K562 (cell line): ENCODE measurements at regions not wholly inside any gene's neighbourhood (a gene's known extent, or its start where the extent isn't known, plus 50 kb on each side); places are given as distances from the start of the nearest gene placed in this dataset.

Source experiments
- ZBTB40 ChIP-seq, 2 experiments: fragments of 450-650 bp in 1 of 2; sonication (generic) in 1 of 2; formaldehyde crosslinking in 1 of 2; IDR thresholded peaks; 2 replicates each; pipeline versions ENCODE4 v1.7.1 to v1.9.0; 2016 to 2022; ENCODE audit warnings: inconsistent platforms in 1 of 2, mild to moderate bottlenecking in 1 of 2, missing genetic modification reagents in 1 of 2

GRCh38 chr20:51995551-51995951, 193.2 kb upstream of the SALL4 start (continued):
- no peak for TF ChIP-seq ZBTB40 (IDR thresholded peaks at IDR 0.05)
- TF ChIP-seq ZBTB40 (CRISPR knock-in tag; IDR thresholded peaks at IDR 0.05): no peak
